HCT116 (cell line): ENCODE measurements at regions not wholly inside any gene's neighbourhood (a gene's known extent, or its start where the extent isn't known, plus 50 kb on each side); places are given as distances from the start of the nearest gene placed in this dataset.

Source experiments
- ATAC-seq: fragments of 200-7000 bp; cut with Tn5 transposase; 2 replicates; pipeline ENCODE4 v1.9.1; 2020; ENCODE audit warnings: mild to moderate bottlenecking, moderate library complexity
- BruUV-seq: library from RNA; stranded (reverse); fragments of 400-500 nt; replicated peaks from 2 replicates; lab custom pipeline; 2021; lab: Mats Ljungman, UMichigan
- CTCF ChIA-PET: fragments of 300-600 bp; sonication (Branson Sonifier 250); formaldehyde crosslinking; loops from one replicate; lab custom pipeline; 2021; ENCODE audit warnings: antibody characterized with exemption; lab: Charles Lee
- POLR2A ChIA-PET: fragments of 300-600, 350-600 bp; sonication (Branson Sonifier 250); formaldehyde crosslinking; loops from one replicate; lab custom pipeline; 2021; ENCODE audit warnings: antibody characterized with exemption; lab: Charles Lee
- RAD21 ChIA-PET, 2 experiments: fragments of 300-600 bp; sonication (Branson Sonifier 250); formaldehyde crosslinking; loops; one replicate each; lab custom pipeline; 2023; ENCODE audit warnings: low total read pairs in 2 of 2; ENCODE audit not compliant: uncharacterized antibody in 2 of 2, unreplicated experiment in 2 of 2, low non-redundant PET in 1 of 2; lab: Charles Lee
- DNase-seq: peaks from one replicate; pipeline ENCODE4 v3.0.0-alpha.2; 2010; ENCODE audit warnings: low read depth, low spot score
- H2AFZ ChIP-seq: fragments of 200-600 bp; shearing (Covaris generic), sonication (generic); 2 replicates; pipeline ENCODE4 v1.6.1; 2017; ENCODE audit warnings: low read depth, mixed run types, mixed read lengths, antibody characterized with exemption, low read length; ENCODE audit not compliant: poor library complexity, severe bottlenecking
- H3K27ac ChIP-seq: 2 replicates; pipeline ENCODE4 v1.5.1; 2012; ENCODE audit warnings: low read depth, low read length
- H3K27me3 ChIP-seq: fragments of 200-600 bp; sonication (generic); 2 replicates; pipeline ENCODE4 v1.6.1; 2016; ENCODE audit warnings: mixed run types, low read length, mixed read lengths; ENCODE audit not compliant: insufficient read depth
- H3K36me3 ChIP-seq, 2 experiments: fragments of 200-500 bp in 1 of 2; fragments of 200-600 bp in 1 of 2; sonication (Bioruptor generic) in 1 of 2; sonication (generic) in 1 of 2; 2 replicates each; pipeline versions ENCODE4 v1.5.1 to v1.6.1; 2014 to 2016; ENCODE audit warnings: low read length in 2 of 2, inconsistent platforms in 1 of 2, mixed read lengths in 1 of 2, mixed run types in 1 of 2; ENCODE audit not compliant: insufficient read depth in 2 of 2, control insufficient read depth in 1 of 2
- H3K4me1 ChIP-seq, 2 experiments: fragments of 200-600 bp in 1 of 2; sonication (generic) in 1 of 2; 2 replicates each; pipeline versions ENCODE4 v1.5.1 to v1.6.1; 2012 to 2017; ENCODE audit warnings: low read length in 2 of 2, inconsistent platforms in 1 of 2, mild to moderate bottlenecking in 1 of 2, mixed read lengths in 1 of 2, mixed run types in 1 of 2, moderate library complexity in 1 of 2; ENCODE audit not compliant: insufficient read depth in 2 of 2, control insufficient read depth in 1 of 2
- H3K4me2 ChIP-seq: fragments of 200-600 bp; sonication (generic); 2 replicates; pipeline ENCODE4 v1.6.1; 2017; ENCODE audit warnings: mixed run types, low read length, mixed read lengths
- H3K4me3 ChIP-seq, 2 experiments: fragments of 200-600 bp in 1 of 2; sonication (generic) in 1 of 2; replicated peaks in 1 of 2; 2 replicates each; pipeline ENCODE4 v1.5.1; 2011 to 2016; ENCODE audit warnings: low read length in 2 of 2, control low read depth in 1 of 2, low read depth in 1 of 2, mild to moderate bottlenecking in 1 of 2, mixed read lengths in 1 of 2, mixed run types in 1 of 2
- H3K79me2 ChIP-seq: fragments of 200-600 bp; sonication (generic); 2 replicates; pipeline ENCODE4 v1.6.1; 2017; ENCODE audit warnings: mild to moderate bottlenecking, mixed run types, low read length, moderate library complexity, mixed read lengths; ENCODE audit not compliant: insufficient read depth
- H3K9ac ChIP-seq: fragments of 200-600 bp; sonication (generic); 2 replicates; pipeline ENCODE4 v1.6.1; 2016; ENCODE audit warnings: low read length, mixed read lengths
- H3K9me2 ChIP-seq: fragments of 200-600 bp; sonication (generic), shearing (Covaris generic); 2 replicates; pipeline ENCODE4 v1.6.1; 2017; ENCODE audit warnings: mixed run types, mild to moderate bottlenecking, moderate library complexity; ENCODE audit not compliant: insufficient read depth
- H3K9me3 ChIP-seq, 2 experiments: fragments of 200-500 bp in 1 of 2; fragments of 200-600 bp in 1 of 2; sonication (Bioruptor generic) in 1 of 2; sonication (generic) in 1 of 2; 2 replicates each; pipeline ENCODE4 v1.6.1; 2014 to 2017; ENCODE audit warnings: low read length in 2 of 2, mixed read lengths in 2 of 2, inconsistent platforms in 1 of 2, low read depth in 1 of 2, mild to moderate bottlenecking in 1 of 2, mixed run types in 1 of 2, moderate library complexity in 1 of 2; ENCODE audit not compliant: control insufficient read depth in 1 of 2, insufficient read depth in 1 of 2
- H4K20me1 ChIP-seq: fragments of 200-600 bp; sonication (generic), shearing (Covaris generic); 2 replicates; pipeline ENCODE4 v1.6.1; 2017; ENCODE audit warnings: mixed run types, mild to moderate bottlenecking, moderate library complexity; ENCODE audit not compliant: insufficient read depth
- CTCF ChIP-seq, 3 experiments: fragments of 200-600 bp in 1 of 3; sonication (generic) in 1 of 3; IDR thresholded peaks in 2 of 3; conservative IDR thresholded peaks in 1 of 3; 2 replicates each; pipeline ENCODE4 v1.5.1; 2012 to 2017; ENCODE audit warnings: low read depth in 2 of 3, low read length in 2 of 3, antibody characterized with exemption in 1 of 3, borderline replicate concordance in 1 of 3, control low read depth in 1 of 3, mild to moderate bottlenecking in 1 of 3, mixed read lengths in 1 of 3, mixed run types in 1 of 3, moderate library complexity in 1 of 3; ENCODE audit not compliant: insufficient read depth in 1 of 3
- EGR1 ChIP-seq: IDR thresholded peaks from 2 replicates; pipeline ENCODE4 v1.6.1; 2012; ENCODE audit warnings: low read depth
- EZH2 ChIP-seq: fragments of 200-600 bp; sonication (generic); IDR thresholded peaks from 2 replicates; pipeline ENCODE4 v1.6.1; 2017; ENCODE audit warnings: antibody characterized with exemption, mixed run types
- JUND ChIP-seq: IDR thresholded peaks from 2 replicates; pipeline ENCODE4 v1.6.1; 2012
- REST ChIP-seq: IDR thresholded peaks from 2 replicates; pipeline ENCODE4 v1.6.1; 2012; ENCODE audit warnings: low read depth
- SIN3A ChIP-seq: IDR thresholded peaks from 2 replicates; pipeline ENCODE4 v1.6.1; 2012; ENCODE audit warnings: low read depth
- SRF ChIP-seq: IDR thresholded peaks from 2 replicates; pipeline ENCODE4 v1.6.1; 2012; ENCODE audit warnings: low read depth
- YY1 ChIP-seq: IDR thresholded peaks from 2 replicates; pipeline ENCODE4 v1.6.1; 2011; ENCODE audit warnings: low read length, low read depth, moderate library complexity, mild to moderate bottlenecking; ENCODE audit not compliant: insufficient replicate concordance; ENCODE audit errors: extremely low read depth
- ZBTB33 ChIP-seq: IDR thresholded peaks from 2 replicates; pipeline ENCODE4 v1.6.1; 2011; ENCODE audit warnings: mild to moderate bottlenecking, low read length, moderate library complexity; ENCODE audit not compliant: insufficient replicate concordance; ENCODE audit errors: extremely low read depth
- intact Hi-C: fragments of 100-400 bp; cut with micrococcal nuclease; formaldehyde crosslinking; loops from 2 replicates; pipeline ENCODE4 v1.10.0; 2022

GRCh38 chr3:177730814-177731213 is 533.5 kb upstream of the TBL1XR1 start (continued):
- no peak for TF ChIP-seq REST
- no peak for TF ChIP-seq SIN3A
- TF ChIP-seq CTCF (IDR thresholded peaks at IDR 0.05 in 2 of 3, conservative IDR thresholded peaks at IDR 0.05 in 1 of 3; ENCODE audit: borderline replicate concordance in 1 of 3, insufficient read depth in 1 of 3, low read depth in 2 of 3, low read length in 2 of 3) = no peak

GRCh38 chr3:177731644-177732268 is 534.5 kb upstream of the TBL1XR1 start:
- no peak for DNase-seq
- Histone ChIP-seq H3K9me3 (no peaks in the 10 kb centered on the region), H3K4me3 (no peak overlapping the region), H3K9me2 (no peaks in the 10 kb centered on the region)
- CTCF ChIA-PET = no interaction called here
- TF ChIP-seq EZH2 (no peak), ZBTB33 (no peak), YY1 (no peak), REST (no peak), JUND (no peak), SRF (no peak), EGR1 (no peak)
- TF ChIP-seq, all 23 proteins: peak for 0
- intact Hi-C loops = no loop called here
- Histone ChIP-seq H3K36me3 (no peaks in the 10 kb centered on the region), H3K4me2 (no peak overlapping the region), H2AFZ (no peak overlapping the region), H3K79me2 (no peaks in the 10 kb centered on the region), H4K20me1 (no peaks in the 10 kb centered on the region), H3K27me3 (no peaks in the 10 kb centered on the region), H3K9ac (no peak overlapping the region), H3K27ac (no peak overlapping the region), H3K4me1 (no peaks in the 10 kb centered on the region)
- ATAC-seq = no peak
- ChIA-PET POLR2A (no interaction called here), RAD21 (no interaction called here)
- BruUV-seq = no TSS peak
